GM13977 (cell line): ENCODE measurements at regions not wholly inside any gene's neighbourhood (a gene's known extent, or its start where the extent isn't known, plus 50 kb on each side); places are given as distances from the start of the nearest gene placed in this dataset.

Source experiments
- DNase-seq: peaks from one replicate; pipeline ENCODE4 v3.0.0; 2012; ENCODE audit warnings: low spot score
- in situ Hi-C: fragments of 300-500 bp; cut with MboI; formaldehyde crosslinking; loops from one replicate; pipeline ENCODE4 v1.12.0; 2022; ENCODE audit warnings: low sequenced_read_pairs, low pct_unique_long_range_greater_than_20kb, mixed read lengths, inconsistent platforms; ENCODE audit not compliant: unreplicated experiment
- TF ChIP-seq, protein P1 (sequence below): IDR thresholded peaks from 2 replicates; pipeline ENCODE4 v1.5.1; 2012; ENCODE audit warnings: mild to moderate bottlenecking, control low read depth; ENCODE audit not compliant: insufficient read depth; ENCODE audit errors: extremely low read depth, missing control alignments

DNA sequence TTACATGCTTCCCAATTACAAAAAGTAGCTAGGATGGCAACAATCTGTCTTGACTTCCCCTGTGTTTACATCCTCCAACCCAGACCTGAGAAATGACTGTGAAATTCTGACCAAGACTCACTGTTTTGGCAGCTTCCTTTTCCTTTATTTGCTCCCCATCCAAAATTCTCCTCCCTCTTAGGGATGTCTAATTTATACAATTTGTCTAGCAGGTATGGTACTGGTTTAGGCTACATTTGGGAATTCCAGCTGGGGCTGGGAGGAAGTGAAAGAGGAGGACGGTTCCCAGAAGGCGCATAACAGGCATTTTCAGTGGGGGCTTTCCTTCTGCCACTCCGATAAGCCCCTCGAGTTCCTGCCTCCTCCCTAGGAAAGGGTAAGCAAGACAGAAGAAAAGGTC, 231.5 kb upstream of the BTBD3 start:
- in situ Hi-C loops = no loop called here
- DNase-seq = no peak
- TF ChIP-seq, protein P1, sequence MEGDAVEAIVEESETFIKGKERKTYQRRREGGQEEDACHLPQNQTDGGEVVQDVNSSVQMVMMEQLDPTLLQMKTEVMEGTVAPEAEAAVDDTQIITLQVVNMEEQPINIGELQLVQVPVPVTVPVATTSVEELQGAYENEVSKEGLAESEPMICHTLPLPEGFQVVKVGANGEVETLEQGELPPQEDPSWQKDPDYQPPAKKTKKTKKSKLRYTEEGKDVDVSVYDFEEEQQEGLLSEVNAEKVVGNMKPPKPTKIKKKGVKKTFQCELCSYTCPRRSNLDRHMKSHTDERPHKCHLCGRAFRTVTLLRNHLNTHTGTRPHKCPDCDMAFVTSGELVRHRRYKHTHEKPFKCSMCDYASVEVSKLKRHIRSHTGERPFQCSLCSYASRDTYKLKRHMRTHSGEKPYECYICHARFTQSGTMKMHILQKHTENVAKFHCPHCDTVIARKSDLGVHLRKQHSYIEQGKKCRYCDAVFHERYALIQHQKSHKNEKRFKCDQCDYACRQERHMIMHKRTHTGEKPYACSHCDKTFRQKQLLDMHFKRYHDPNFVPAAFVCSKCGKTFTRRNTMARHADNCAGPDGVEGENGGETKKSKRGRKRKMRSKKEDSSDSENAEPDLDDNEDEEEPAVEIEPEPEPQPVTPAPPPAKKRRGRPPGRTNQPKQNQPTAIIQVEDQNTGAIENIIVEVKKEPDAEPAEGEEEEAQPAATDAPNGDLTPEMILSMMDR = no peak

DNA sequence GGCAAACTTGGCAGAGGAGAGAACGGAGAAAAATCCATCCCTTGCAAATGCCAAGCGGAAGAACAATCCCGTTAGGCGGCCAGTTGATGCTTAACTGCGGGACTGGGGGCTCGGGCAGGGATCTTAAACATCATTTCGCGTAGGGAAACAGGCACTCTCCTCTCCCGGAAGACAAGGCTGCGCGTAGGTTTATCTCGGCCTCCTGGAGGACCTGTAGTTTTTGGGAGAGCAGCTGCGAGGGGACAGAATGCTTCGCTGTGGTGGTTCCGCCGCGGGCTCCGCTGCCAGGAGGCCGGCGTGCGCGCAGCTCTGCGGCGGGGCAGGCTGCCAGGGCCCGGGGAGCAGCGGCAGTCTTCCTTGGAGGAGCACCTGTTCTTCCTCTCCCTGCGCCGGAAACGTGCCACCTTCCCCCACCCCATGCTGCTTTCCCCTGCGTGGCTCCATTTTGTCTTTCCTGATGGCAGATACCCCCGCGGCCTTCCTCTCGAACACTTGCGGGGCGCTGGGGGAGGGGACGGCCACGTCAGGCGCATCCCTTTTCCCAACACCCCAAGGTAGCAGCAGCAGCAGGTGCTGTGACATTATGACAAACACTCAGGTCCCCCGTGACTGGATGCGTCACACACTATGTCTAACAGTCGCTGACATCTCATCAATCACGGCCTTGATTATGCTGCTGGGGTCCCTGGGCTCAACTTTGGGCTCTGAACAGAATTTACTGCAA, 230.7 kb upstream of the BTBD3 start:
- in situ Hi-C loops = no loop called here
- DNase-seq = no peak
- TF ChIP-seq, protein P1 = no peak

DNA sequence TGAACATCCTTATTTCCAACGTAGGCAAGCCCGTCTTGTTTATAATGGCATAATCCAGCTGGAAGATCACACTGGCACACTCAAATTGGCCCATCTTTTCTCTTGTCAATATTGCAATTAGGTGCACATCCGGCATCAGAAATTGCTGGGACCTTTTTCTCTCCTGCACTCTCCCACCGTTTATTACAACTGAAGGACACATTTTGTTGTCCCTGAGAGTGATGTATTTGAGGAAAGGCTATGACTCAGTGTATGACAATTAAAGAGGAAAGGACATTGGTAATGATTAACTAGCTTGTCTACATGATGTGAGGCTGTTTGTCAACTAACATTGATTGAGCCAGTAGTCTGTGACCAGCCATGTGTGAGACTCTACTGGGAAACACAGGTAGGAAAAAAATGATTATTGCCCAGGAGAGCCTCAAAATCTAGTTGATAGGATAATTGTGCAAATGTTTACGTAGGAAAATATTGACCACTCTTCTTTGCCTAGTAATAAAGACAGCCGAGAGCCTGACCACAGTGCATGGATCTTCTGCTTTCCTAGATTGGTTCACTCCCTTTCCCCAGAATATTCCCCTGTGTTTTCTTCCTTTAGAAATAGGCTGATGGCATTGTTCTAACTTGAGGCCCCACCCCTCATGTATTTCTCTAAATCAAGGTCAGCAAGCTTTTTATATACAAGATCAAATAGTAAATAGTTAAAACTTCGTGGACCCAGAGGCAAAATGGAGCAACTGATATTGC, 230.0 kb upstream of the BTBD3 start:
- in situ Hi-C loops = no loop called here
- TF ChIP-seq, protein P1 = no peak
- no peak for DNase-seq

DNA sequence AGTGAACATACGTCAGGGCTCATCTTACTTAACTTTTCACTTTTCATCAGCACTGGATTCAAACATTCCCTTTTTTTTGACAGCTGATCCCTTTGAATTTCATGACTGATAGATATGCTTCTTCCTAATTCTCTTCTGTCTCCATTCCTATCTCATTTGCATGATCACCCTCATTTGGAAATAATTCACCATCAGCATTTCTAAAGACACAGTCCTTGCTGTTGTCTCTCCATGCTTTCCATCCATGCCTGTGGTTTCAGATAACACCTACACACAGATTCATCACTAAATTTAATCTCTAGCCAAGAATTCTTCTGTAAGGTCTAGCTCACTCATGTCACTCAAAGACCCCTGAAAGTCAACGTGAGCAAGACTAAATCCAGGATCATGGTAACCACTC, 228.4 kb upstream of the BTBD3 start:
- no peak for DNase-seq
- TF ChIP-seq, protein P1 = no peak
- in situ Hi-C loops = no loop called here

DNA sequence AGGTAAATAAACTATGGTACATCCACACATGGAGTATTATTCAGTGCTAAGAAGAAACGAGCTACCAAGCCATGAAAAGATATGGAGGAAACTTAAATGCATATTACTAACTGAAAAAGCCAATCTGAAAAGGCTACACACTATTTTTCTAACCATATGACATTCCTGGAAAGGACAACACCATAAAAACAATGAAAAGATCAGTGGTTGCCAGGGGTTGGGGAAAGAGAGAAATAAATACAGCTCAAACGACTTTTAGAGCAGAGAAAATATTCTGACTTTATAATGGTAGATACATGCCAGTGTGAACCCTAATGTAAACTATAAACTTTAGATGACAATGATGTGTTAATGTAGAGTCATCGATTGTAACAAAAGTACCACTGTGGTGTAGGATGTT, 225.9 kb upstream of the BTBD3 start:
- TF ChIP-seq, protein P1 = no peak
- in situ Hi-C loops = no loop called here
- no peak for DNase-seq

DNA sequence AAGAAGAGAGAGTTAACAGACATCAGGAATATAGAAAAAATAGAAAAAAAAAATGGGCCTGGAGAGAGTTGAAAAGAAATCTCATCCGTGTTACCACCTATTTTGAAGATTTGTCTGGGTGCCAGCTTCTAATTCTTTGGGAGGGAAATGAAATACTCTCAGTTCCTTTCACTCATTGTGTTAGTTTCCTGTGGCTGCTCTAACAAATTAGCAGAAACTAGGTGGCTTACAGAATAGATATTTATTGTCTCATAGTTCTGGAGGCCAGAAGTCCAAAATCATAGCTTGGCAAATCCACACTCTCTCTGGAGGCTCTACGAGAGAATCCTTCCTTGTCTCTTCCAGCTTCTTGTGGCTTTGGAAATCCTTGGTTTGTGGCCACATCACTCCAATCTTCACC, 225.1 kb upstream of the BTBD3 start:
- DNase-seq = no peak
- TF ChIP-seq, protein P1 = no peak
- in situ Hi-C loops = no loop called here
